H1 (cell line): ENCODE measurements at regions not wholly inside any gene's neighbourhood (a gene's known extent, or its start where the extent isn't known, plus 50 kb on each side); places are given as distances from the start of the nearest gene placed in this dataset.

Experiments
- BCL11A ChIP-seq, 2 experiments: IDR thresholded peaks; one replicate each; pipeline ENCODE4 v1.6.1; 2011; ENCODE audit warnings: low read depth in 2 of 2, low read length in 2 of 2, mild to moderate bottlenecking in 2 of 2
- PHF8 ChIP-seq: fragments of 200-600 bp; sonication (generic); conservative IDR thresholded peaks from 2 replicates; pipeline ENCODE4 v1.7.1; 2012; ENCODE audit warnings: low read depth, mild to moderate bottlenecking, inconsistent platforms, low read length, moderate library complexity
- RXRA ChIP-seq: IDR thresholded peaks from 2 replicates; pipeline ENCODE4 v1.6.1; 2011; ENCODE audit warnings: low read depth, mild to moderate bottlenecking, low read length, moderate library complexity; ENCODE audit not compliant: insufficient read depth
- SAP30 ChIP-seq: fragments of 300-600 bp; sonication (generic); IDR thresholded peaks from 2 replicates; pipeline ENCODE4 v1.7.1; 2012; ENCODE audit warnings: low read length, moderate library complexity, mild to moderate bottlenecking, inconsistent platforms; ENCODE audit not compliant: insufficient read depth, insufficient replicate concordance
- SIN3A ChIP-seq, 2 experiments: IDR thresholded peaks in 1 of 2; conservative IDR thresholded peaks in 1 of 2; 2 replicates each; pipeline ENCODE4 v1.6.1; 2011 to 2012; ENCODE audit warnings: low read length in 2 of 2, improper control_type of control experiment in 1 of 2, low read depth in 1 of 2, mild to moderate bottlenecking in 1 of 2
- SIX5 ChIP-seq: IDR thresholded peaks from 2 replicates; pipeline ENCODE4 v1.6.1; 2011; ENCODE audit warnings: mild to moderate bottlenecking, low read depth, low read length

- TF ChIP-seq SIN3A (conservative IDR thresholded peaks at IDR 0.05 in 1 of 2, IDR thresholded peaks at IDR 0.05 in 1 of 2; ENCODE audit: low read depth in 1 of 2, low read length in 2 of 2) (no peak), PHF8 (no peak), BCL11A (IDR thresholded peaks at IDR 0.05; ENCODE audit: low read depth in 2 of 2, low read length in 2 of 2) (no peak), SIX5 (no peak), RXRA (no peak), SAP30 (no peak)
Measured at GRCh38 chr2:75416420-75417342, 144.1 kb downstream of the EVA1A start (continued).
